Fibroblast of the aortic adventitia (primary cell): ENCODE measurements at regions not wholly inside any gene's neighbourhood (a gene's known extent, or its start where the extent isn't known, plus 50 kb on each side); places are given as distances from the start of the nearest gene placed in this dataset.

Source experiments
- DNase-seq: peaks from one replicate; pipeline ENCODE4 v3.0.0-alpha.2; 2010; ENCODE audit warnings: low read depth
- H3K4me3 ChIP-seq: 2 replicates; pipeline ENCODE4 v1.5.1; 2011; ENCODE audit warnings: low read depth, mild to moderate bottlenecking, control low read depth, low read length, moderate library complexity
- CTCF ChIP-seq: IDR thresholded peaks from 2 replicates; pipeline ENCODE4 v1.5.1; 2011; ENCODE audit warnings: mild to moderate bottlenecking, low read length, control low read depth, inconsistent platforms; ENCODE audit not compliant: insufficient read depth

GRCh38 chr2:142694282-142694681, 183.2 kb upstream of the KYNU start:
- H3K4me3 ChIP-seq = no peak overlapping the region
- no peak for DNase-seq
- no peak for TF ChIP-seq CTCF

DNA sequence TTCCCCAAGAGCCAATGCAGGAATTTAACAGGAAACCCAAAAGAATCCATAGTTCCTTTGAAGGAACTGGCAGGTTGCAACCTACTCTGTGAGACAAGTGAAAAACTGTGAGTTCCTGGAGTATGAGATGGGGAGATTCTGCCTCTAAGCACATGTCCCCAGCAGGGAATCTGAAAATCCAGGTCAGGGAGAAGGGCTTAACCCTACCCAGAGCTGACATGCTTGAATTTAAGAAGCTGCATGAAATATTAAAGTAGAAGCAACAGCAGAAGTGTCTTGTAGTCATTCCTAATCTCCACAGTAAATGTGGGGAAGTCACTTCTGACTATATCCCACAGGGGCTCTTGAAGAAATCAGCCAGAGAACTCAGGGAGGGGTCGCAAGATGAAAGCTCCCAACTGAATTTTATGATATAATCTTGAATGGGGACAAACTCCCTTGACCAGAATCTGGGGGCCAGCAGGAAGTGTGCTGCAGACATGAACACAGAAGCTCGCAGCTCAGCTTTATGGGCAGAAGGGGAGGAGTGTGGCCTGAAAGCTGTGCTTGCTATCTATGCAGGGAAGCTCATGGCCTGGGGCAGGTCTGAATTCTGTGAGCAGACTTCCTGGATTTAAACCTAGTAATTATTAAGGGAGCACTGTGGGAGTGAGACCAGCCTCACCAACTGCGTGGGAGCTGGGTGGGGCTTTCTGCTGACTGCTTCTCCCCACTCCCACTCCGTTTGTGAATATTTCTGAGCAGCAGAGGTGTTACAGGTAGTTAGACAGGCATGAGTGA, 184.1 kb upstream of the KYNU start:
- TF ChIP-seq CTCF = no peak
- no peak for DNase-seq
- H3K4me3 ChIP-seq = no peak overlapping the region

DNA sequence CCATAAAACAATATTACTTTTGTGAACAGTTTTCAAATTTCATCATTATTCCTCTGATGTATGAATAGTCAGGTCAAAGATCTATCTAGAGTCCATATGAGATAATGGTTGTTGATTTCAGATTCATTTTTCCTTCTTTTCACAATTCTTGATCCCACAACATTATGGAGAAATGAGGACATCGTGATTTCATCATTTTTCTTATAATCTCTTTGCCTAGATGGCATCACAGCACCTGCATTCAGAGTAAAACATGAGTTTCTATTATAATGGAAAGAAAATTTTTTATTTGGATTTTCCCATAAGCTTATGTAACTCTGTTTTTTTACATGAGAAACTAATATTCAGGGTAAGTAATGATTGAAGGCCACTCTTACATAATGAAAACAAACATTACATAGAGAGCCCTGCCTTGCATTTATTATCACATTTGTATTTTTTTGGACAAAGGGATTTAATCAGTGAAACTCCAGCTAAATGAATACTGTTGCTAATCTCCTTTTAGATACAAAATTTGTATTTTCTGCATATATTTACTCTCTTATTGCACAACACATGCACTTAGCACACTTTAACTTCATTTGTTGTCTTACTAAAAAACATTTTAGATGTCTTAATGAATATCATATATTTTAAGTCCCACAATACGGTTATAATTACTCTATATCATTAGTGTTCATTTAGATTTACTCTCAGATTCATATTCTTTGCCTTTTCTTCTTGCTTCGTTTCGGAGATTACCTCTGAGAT, 188.4 kb upstream of the KYNU start:
- DNase-seq = no peak
- TF ChIP-seq CTCF = no peak
- no peak overlapping the region for H3K4me3 ChIP-seq

- TF ChIP-seq CTCF = no peak
- no peak overlapping the region for H3K4me3 ChIP-seq
- DNase-seq = no peak
Observed at GRCh38 chr2:142687509-142687908, 190.0 kb upstream of the KYNU start.

DNA sequence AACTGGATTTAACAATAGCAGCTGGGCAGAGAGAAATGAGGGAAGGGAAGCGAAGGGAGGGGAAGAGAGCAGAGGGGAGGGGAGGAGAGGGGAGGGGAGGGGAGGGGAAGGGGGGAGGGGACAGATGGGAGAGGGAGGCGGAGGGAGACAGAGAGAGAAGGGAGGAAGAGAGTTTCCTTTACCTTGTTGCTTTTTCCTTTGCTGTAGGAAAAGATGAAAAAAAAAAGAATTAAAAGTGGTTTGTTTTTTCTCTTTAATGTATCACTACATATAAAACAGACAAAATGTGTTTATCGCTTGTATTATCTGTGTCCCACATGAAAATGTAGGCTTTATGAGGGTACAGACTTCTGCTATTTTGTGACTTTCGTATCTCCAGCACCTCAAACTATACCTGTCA, 190.4 kb upstream of the KYNU start:
- no peak overlapping the region for H3K4me3 ChIP-seq
- no peak for TF ChIP-seq CTCF
- no peak for DNase-seq

GRCh38 chr2:142684667-142685066, 192.8 kb upstream of the KYNU start:
- no peak for DNase-seq
- no peak for TF ChIP-seq CTCF
- H3K4me3 ChIP-seq = no peak overlapping the region
